ENCODE measurements at regions not wholly inside any gene's neighbourhood (a gene's known extent, or its start where the extent isn't known, plus 50 kb on each side); places are given as distances from the start of the nearest gene placed in this dataset.

DNA sequence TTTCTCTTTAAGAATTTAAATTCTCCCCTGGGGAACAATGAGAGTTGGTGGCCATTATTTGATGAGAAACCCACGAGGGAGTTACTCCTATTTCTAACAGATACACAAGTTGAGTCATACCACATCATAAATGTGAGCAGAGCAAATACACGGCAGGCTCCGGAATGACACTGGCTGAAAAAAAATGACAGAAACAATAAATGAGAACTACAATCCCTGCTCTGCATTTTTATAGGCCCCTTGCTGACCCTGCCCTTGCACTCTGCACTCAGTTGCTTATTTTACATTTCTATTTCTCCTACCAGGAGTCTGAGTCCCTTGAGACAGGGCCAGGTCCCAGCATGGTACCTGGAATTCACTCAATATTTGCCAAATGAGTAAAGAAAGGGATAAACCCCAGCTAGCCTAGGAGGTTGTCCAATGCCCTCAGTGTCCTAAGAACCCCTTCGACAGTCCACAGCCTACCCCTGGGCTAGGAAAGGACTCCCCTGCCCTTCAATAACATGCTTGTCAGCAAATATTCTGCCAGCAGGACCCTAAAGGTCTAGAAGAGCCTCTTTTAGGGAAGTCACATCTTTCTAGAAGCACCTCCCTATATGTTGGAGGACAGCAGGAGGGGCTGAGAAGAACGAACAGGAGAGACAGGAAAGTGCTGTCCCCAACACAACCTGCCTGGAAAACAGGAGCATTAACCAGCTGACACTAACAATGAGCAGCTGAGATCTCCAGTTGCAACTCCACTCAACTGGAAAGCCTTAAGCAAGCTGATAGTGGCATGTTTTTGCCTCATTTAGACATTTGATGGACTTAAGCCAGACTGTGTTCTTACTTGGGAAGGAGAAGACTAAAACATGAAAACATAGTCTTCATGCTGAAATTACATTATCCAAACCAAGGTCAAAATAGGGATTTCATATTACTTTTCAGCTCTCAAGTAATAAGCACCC is 191.2 kb downstream of the ACTL7B start:
- no peak for DNase-seq (ENCODE audit: low read depth in 1 of 2, low spot score in 1 of 2)
- H3K27me3 ChIP-seq: peaks cover 6% of the 10 kb centered on the region
- TF ChIP-seq, protein P1, sequence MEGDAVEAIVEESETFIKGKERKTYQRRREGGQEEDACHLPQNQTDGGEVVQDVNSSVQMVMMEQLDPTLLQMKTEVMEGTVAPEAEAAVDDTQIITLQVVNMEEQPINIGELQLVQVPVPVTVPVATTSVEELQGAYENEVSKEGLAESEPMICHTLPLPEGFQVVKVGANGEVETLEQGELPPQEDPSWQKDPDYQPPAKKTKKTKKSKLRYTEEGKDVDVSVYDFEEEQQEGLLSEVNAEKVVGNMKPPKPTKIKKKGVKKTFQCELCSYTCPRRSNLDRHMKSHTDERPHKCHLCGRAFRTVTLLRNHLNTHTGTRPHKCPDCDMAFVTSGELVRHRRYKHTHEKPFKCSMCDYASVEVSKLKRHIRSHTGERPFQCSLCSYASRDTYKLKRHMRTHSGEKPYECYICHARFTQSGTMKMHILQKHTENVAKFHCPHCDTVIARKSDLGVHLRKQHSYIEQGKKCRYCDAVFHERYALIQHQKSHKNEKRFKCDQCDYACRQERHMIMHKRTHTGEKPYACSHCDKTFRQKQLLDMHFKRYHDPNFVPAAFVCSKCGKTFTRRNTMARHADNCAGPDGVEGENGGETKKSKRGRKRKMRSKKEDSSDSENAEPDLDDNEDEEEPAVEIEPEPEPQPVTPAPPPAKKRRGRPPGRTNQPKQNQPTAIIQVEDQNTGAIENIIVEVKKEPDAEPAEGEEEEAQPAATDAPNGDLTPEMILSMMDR (IDR thresholded peaks at IDR 0.05; ENCODE audit: low read depth, low read length): no peak
- H3K27ac ChIP-seq: no peak overlapping the region
- H3K36me3 ChIP-seq: no peaks in the 10 kb centered on the region
- no peaks in the 10 kb centered on the region for H3K9me3 ChIP-seq (ENCODE audit: low read depth)
- H3K4me1 ChIP-seq (ENCODE audit: low read depth): no peaks in the 10 kb centered on the region
- H3K4me3 ChIP-seq: no peak overlapping the region

DNA sequence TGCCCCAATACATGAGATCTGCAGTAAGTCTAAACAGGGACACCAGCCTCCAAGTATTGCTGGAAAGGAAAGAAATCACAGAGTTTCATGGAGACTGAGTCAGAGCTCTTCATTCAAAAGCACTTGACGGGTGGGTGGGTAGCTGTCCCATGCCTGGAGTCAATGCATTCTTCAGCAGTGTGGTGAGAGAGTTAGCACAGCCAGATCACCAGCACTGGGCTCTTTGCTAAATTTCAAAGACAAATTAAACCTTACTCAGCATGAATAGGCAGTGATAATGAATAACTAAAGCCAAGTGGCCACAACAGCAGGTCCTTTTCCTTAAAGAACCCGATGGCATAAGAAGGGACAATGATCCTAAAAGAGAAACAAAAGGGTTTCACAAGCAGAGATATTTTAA is 192.4 kb downstream of the ACTL7B start:
- no peak for DNase-seq (ENCODE audit: low read depth in 1 of 2, low spot score in 1 of 2)
- H3K27ac ChIP-seq: no peak overlapping the region
- H3K9me3 ChIP-seq (ENCODE audit: low read depth): no peaks in the 10 kb centered on the region
- H3K4me1 ChIP-seq (ENCODE audit: low read depth): no peaks in the 10 kb centered on the region
- TF ChIP-seq, protein P1 (IDR thresholded peaks at IDR 0.05; ENCODE audit: low read depth, low read length): no peak
- no peaks in the 10 kb centered on the region for H3K36me3 ChIP-seq
- peaks cover 6% of the 10 kb centered on the region for H3K27me3 ChIP-seq
- no peak overlapping the region for H3K4me3 ChIP-seq

DNA sequence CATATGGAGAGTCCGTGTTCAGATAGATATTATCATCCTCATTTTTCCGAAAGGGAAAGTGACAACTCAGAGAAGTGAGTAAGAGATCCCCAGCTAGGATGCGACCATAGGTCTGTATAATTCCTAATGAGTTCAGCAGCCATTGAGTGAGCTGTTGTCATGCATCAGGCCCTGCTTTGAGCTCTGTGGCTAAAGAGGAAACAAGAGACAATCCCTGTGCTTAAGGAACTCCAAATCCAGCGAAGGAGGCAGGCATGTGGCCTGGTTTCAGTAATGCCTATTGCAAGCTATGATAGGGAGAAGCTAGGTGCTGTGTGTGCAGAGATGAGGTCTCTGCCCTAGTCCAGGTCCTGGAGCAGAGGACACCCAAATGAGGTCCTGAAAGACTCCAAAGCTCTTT is 192.8 kb downstream of the ACTL7B start:
- Histone ChIP-seq H3K36me3 (no peaks in the 10 kb centered on the region), H3K4me3 (no peak overlapping the region), H3K9me3 (ENCODE audit: low read depth) (no peaks in the 10 kb centered on the region), H3K4me1 (ENCODE audit: low read depth) (no peaks in the 10 kb centered on the region), H3K27me3 (peaks cover 6% of the 10 kb centered on the region), H3K27ac (no peak overlapping the region)
- TF ChIP-seq, protein P1 (IDR thresholded peaks at IDR 0.05; ENCODE audit: low read depth, low read length): no peak
- no peak for DNase-seq (ENCODE audit: low read depth in 1 of 2, low spot score in 1 of 2)

- H3K36me3 ChIP-seq: no peaks in the 10 kb centered on the region
- H3K27me3 ChIP-seq: peaks cover 6% of the 10 kb centered on the region
- no peaks in the 10 kb centered on the region for H3K9me3 ChIP-seq (ENCODE audit: low read depth)
- H3K4me3 ChIP-seq: no peak overlapping the region
- no peak overlapping the region for H3K27ac ChIP-seq
- no peaks in the 10 kb centered on the region for H3K4me1 ChIP-seq (ENCODE audit: low read depth)
- TF ChIP-seq, protein P1 (IDR thresholded peaks at IDR 0.05; ENCODE audit: low read depth, low read length): no peak
- DNase-seq (ENCODE audit: low read depth in 1 of 2, low spot score in 1 of 2): peak in 1 of 2 donors; percentile 34
These were observed 193.5 kb downstream of the ACTL7B start for GRCh38 chr9:108662091-108662875.

DNA sequence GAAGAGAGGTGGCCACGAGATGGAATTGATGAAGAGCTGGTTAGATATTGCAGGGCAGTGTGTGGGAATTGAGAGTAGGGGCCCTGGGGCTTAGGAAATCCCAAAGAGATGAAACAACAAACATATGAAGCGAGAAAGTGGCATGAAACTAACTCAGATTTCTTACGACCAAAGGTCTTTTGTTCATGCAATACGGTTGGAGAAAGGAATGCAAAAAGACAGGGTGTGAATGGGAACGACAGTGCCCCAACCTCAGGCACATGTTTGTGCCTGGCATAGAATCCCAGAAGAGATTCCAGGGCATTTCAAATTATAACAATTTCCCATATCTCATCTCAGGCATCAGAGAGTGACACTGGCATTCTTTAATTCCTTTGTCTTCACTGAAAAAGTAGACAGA is 199.2 kb downstream of the ACTL7B start:
- peaks cover 33% of the 10 kb centered on the region for H3K27me3 ChIP-seq
- no peak for DNase-seq (ENCODE audit: low read depth in 1 of 2, low spot score in 1 of 2)
- H3K4me1 ChIP-seq (ENCODE audit: low read depth): no peaks in the 10 kb centered on the region
- no peaks in the 10 kb centered on the region for H3K36me3 ChIP-seq
- no peak overlapping the region for H3K27ac ChIP-seq
- TF ChIP-seq, protein P1 (IDR thresholded peaks at IDR 0.05; ENCODE audit: low read depth, low read length): no peak
- no peak overlapping the region for H3K4me3 ChIP-seq
- no peaks in the 10 kb centered on the region for H3K9me3 ChIP-seq (ENCODE audit: low read depth)
